ENCODE measurements at regions not wholly inside any gene's neighbourhood (a gene's known extent, or its start where the extent isn't known, plus 50 kb on each side); places are given as distances from the start of the nearest gene placed in this dataset.

DNA sequence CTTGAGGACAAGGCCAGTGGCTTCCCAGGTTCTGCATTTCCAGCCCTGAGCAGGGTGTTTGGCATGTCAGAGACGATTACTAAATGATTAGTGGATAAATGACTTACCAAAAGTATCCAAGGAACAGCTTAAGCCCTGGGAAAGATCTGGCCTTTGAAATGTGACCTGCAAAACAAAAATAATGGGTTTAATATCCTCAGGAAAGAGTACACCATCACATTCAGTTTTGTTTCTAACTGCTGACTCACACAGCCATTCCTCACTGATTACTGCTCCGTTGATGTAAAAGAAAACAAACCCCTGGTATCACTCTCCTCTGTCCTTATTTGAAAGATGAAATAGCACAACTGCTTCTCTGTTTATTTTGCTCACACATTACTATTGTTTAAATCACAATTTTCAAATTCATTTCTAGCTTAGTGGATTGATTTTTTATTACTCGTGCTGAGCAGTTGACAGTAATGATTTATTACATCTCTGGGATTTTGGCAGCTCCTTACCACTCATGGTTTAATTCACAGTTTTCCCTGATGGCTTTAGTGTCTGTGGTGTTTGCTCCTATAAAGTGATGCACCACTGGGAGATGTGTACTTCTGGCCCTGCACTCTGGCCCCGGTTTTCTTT lies 117.0 kb downstream of the CBLL2 start:
- H3K4me1 ChIP-seq = no peaks in the 10 kb centered on the region
- no peaks in the 10 kb centered on the region for H3K36me3 ChIP-seq
- WGBS, 2 donors = 20 to 47% methylated on average over 4 of the region's 4 CpGs
- H3K4me3 ChIP-seq = no peak overlapping the region
- no peaks in the 10 kb centered on the region for H3K27me3 ChIP-seq
- peak overlapping the region in 1 of 4 donors; percentile 4 for H3K27ac ChIP-seq
- TF ChIP-seq EP300 (IDR thresholded peaks at IDR 0.05) = no peak
- no peak for TF ChIP-seq CTCF (IDR thresholded peaks at IDR 0.05)
- TF ChIP-seq POLR2A (IDR thresholded peaks at IDR 0.05) = no peak
- H3K9me3 ChIP-seq = no peaks in the 10 kb centered on the region
- no peak for DNase-seq (ENCODE audit: low spot score in 2 of 2)

DNA sequence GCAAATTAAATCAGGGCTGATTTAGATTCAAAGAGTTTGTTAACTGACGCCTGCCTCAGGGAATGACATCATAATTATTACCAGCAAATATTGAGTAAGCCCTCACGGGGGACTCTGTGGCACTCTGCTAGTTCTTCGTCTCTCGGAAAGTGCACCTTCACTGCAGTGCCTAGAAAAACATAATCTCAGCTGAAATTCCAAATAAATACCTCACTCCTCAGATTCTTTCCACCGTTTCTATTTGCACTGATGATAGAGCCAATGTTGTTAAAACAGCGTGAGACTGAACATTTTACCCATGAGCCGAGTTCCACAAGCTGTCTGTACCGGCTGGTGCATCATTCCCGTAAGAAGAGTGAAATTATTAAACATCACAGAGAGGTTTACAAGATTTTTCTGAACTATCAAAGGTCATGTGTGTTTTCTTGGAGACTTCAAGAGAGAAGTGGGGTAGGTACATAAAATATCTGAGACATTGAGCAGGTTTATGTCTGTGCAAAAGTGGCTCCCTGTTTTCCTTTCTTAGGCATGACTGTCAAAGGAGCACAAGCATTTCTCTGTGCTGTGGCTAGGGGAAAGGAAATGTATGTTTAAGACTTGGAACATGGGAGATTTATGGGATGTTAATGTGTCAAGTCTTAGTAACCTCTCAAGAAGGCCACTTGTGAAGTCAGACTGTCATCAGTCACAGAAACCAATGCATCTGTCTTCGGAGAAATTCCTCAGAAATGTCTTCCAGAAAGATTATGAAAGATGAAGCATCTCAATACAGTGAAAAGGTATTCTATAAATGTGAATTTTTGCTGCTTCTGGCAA lies 119.6 kb downstream of the CBLL2 start:
- TF ChIP-seq POLR2A (IDR thresholded peaks at IDR 0.05) (no peak), CTCF (IDR thresholded peaks at IDR 0.05) (no peak), EP300 (IDR thresholded peaks at IDR 0.05) (no peak)
- Histone ChIP-seq H3K4me3 (no peak overlapping the region), H3K9me3 (no peaks in the 10 kb centered on the region), H3K27ac (no peak overlapping the region), H3K4me1 (no peaks in the 10 kb centered on the region), H3K36me3 (no peaks in the 10 kb centered on the region), H3K27me3 (no peaks in the 10 kb centered on the region)
- no peak for DNase-seq (ENCODE audit: low spot score in 2 of 2)
- WGBS, 2 donors = 41 to 42% methylated on average over 10 of the region's 10 CpGs

DNA sequence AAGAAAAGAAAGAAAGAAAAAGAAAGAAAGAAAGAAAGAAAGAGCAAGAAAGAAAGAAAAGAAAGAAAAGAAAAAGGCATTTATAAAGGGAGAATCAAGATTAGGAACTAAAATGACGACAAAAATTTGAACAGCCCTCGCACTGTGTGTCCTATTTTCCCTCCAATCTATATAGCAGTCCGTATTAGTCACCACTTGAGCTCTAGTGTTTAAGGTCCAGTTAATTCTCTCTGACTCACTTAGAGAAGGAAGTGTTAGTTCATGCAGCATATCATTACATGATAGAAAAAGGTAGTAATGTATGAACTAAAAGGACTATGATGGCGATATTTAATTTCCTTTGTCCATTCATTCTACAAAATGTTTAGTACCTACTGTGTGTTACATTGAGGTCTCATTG lies 122.7 kb downstream of the CBLL2 start:
- TF ChIP-seq CTCF (IDR thresholded peaks at IDR 0.05) (no peak), EP300 (IDR thresholded peaks at IDR 0.05) (no peak), POLR2A (IDR thresholded peaks at IDR 0.05) (no peak)
- Histone ChIP-seq H3K27me3 (no peaks in the 10 kb centered on the region), H3K4me3 (no peak overlapping the region), H3K4me1 (no peaks in the 10 kb centered on the region), H3K36me3 (no peaks in the 10 kb centered on the region), H3K27ac (no peak overlapping the region), H3K9me3 (no peaks in the 10 kb centered on the region)
- no peak for DNase-seq (ENCODE audit: low spot score in 2 of 2)
- WGBS, 2 donors = 79 to 92% methylated on average over 4 of the region's 4 CpGs

DNA sequence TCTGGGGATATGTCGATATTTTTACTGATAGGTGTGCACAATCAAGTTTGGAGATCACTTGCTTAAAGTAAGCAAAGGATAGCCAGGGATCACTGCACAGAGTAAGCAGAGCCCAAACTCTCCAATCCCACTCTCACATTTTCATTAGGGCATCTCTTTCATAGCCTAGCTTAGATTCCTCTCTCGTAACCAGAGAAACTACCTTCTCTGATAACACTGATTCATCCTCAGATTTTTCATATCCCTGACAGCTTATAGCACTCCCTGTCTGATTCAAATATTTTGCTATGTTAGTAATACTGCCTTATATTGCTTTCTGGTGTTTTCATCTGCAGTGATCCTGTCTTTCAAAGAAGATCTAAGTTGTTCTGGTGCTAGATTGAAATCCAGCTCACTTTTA lies 123.7 kb downstream of the CBLL2 start:
- no peaks in the 10 kb centered on the region for H3K4me1 ChIP-seq
- H3K9me3 ChIP-seq = no peaks in the 10 kb centered on the region
- no peak overlapping the region for H3K27ac ChIP-seq
- no peaks in the 10 kb centered on the region for H3K27me3 ChIP-seq
- H3K4me3 ChIP-seq = no peak overlapping the region
- TF ChIP-seq CTCF (IDR thresholded peaks at IDR 0.05) = no peak
- no peak for TF ChIP-seq POLR2A (IDR thresholded peaks at IDR 0.05)
- TF ChIP-seq EP300 (IDR thresholded peaks at IDR 0.05) = no peak
- no peak for DNase-seq (ENCODE audit: low spot score in 2 of 2)
- 90 to 100% methylated on average over 2 of the region's 2 CpGs for WGBS, 2 donors
- no peaks in the 10 kb centered on the region for H3K36me3 ChIP-seq

DNA sequence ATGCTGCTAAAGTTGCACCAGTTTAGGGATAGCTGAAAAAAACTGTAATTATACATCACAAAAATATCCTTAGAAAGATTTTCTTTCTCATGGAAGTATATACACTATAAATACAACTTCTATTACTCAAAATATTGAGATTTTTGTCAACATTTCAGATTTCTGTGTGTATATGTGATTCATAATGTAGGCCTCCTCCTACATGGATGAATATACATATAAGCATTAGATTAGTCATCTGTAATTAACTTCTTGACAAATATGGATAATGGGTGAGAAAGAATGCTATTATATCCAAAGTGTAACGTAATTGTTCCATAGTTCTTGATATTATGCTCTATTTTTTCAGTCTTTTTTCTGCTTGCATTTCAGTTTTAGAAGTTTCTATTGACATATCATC lies 124.9 kb downstream of the CBLL2 start:
- no peak overlapping the region for H3K27ac ChIP-seq
- TF ChIP-seq EP300 (IDR thresholded peaks at IDR 0.05) = no peak
- TF ChIP-seq POLR2A (IDR thresholded peaks at IDR 0.05) = no peak
- no peak for TF ChIP-seq CTCF (IDR thresholded peaks at IDR 0.05)
- no peaks in the 10 kb centered on the region for H3K36me3 ChIP-seq
- WGBS, 2 donors = 51 to 84% methylated on average over 1 of the region's 1 CpG
- no peaks in the 10 kb centered on the region for H3K4me1 ChIP-seq
- H3K4me3 ChIP-seq = no peak overlapping the region
- DNase-seq (ENCODE audit: low spot score in 2 of 2) = no peak
- H3K9me3 ChIP-seq = no peaks in the 10 kb centered on the region
- no peaks in the 10 kb centered on the region for H3K27me3 ChIP-seq

Data from tibial nerve (tissue), 4 donors.